Uterus (tissue), 3 donors: ENCODE measurements at regions not wholly inside any gene's neighbourhood (a gene's known extent, or its start where the extent isn't known, plus 50 kb on each side); places are given as distances from the start of the nearest gene placed in this dataset.

Experiments
- DNase-seq, 2 donors: peaks; one replicate each; pipeline ENCODE4 v3.0.0-alpha.2; 2019 to 2020
- H3K27ac ChIP-seq, 2 donors: fragments of 200-600 bp; sonication (generic); 1 replicate in 1 of 2; 2 replicates in 1 of 2; pipeline ENCODE4 v1.5.1; 2016 to 2018
- H3K27me3 ChIP-seq, 2 donors: fragments of 200-600 bp; sonication (generic); one replicate each; pipeline ENCODE4 v1.5.1; 2018 to 2019; ENCODE audit warnings: control low read depth in 1 of 2
- H3K36me3 ChIP-seq, 2 donors: fragments of 200-600 bp; sonication (generic); one replicate each; pipeline ENCODE4 v1.5.1; 2019; ENCODE audit warnings: control low read depth in 1 of 2
- H3K4me1 ChIP-seq, 2 donors: fragments of 200-600 bp; sonication (generic); one replicate each; pipeline ENCODE4 v1.5.1; 2018 to 2019; ENCODE audit warnings: control low read depth in 1 of 2
- H3K4me3 ChIP-seq, 2 donors: fragments of 200-600 bp; sonication (generic); 1 replicate in 1 of 2; 2 replicates in 1 of 2; pipeline ENCODE4 v1.5.1; 2018 to 2019; ENCODE audit warnings: mild to moderate bottlenecking in 1 of 2
- H3K9me3 ChIP-seq, 2 donors: fragments of 200-600 bp; sonication (generic); one replicate each; pipeline ENCODE4 v1.5.1; 2019; ENCODE audit warnings: control low read depth in 1 of 2
- CTCF ChIP-seq, 4 experiments: fragments of 200-600 bp in 2 of 4; fragments of 450-650 bp in 2 of 4; sonication (generic) in 2 of 4; IDR thresholded peaks; one replicate each; pipeline ENCODE4 v1.5.1; 2016 to 2019; ENCODE audit warnings: antibody characterized with exemption in 4 of 4, mild to moderate bottlenecking in 2 of 4, moderate library complexity in 1 of 4
- POLR2A ChIP-seq, 2 donors: fragments of 450-650 bp; IDR thresholded peaks; one replicate each; pipeline ENCODE4 v1.6.1; 2016; ENCODE audit warnings: antibody characterized with exemption in 2 of 2, mild to moderate bottlenecking in 1 of 2, moderate library complexity in 1 of 2
- intact Hi-C: fragments of 100-400 bp; cut with DNase I; formaldehyde crosslinking; loops from one replicate; pipeline ENCODE4 v1.15.1; 2023; ENCODE audit warnings: low total_unique reads
- donor health status: DM: yes; HTN: yes; CAD: no.

GRCh38 chr1:187151555-187151954 lies 322.8 kb downstream of the PLA2G4A start:
- no peak for TF ChIP-seq POLR2A (IDR thresholded peaks at IDR 0.05)
- no peak for TF ChIP-seq CTCF (IDR thresholded peaks at IDR 0.05)
- intact Hi-C loops = no loop called here

DNA sequence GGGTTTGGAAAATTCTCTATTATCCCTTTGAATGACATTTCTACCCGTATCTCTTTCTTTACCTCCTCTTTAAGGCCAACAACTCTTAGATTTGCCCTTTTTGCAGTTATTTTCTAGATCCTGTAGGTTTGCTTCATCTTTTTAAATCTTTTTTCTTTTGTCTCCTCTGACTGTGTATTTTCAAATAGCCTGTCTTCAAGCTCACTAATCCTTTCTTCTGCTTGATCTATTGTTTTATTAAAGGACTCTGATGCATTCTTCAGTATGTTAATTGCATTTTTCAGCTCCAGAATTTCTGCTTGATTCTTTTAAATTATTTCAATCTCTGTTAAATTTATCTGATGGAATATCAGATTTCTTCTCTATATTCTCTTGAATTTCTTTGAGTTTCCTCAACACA lies 324.3 kb downstream of the PLA2G4A start:
- Histone ChIP-seq H3K27me3 (no peaks in the 10 kb centered on the region), H3K4me1 (no peaks in the 10 kb centered on the region), H3K36me3 (no peaks in the 10 kb centered on the region), H3K4me3 (no peak overlapping the region), H3K27ac (no peak overlapping the region), H3K9me3 (no peaks in the 10 kb centered on the region)
- intact Hi-C loops = no loop called here
- DNase-seq = no peak
- no peak for TF ChIP-seq POLR2A (IDR thresholded peaks at IDR 0.05)
- no peak for TF ChIP-seq CTCF (IDR thresholded peaks at IDR 0.05)

More at GRCh38 chr1:187151555-187151954, 322.8 kb downstream of the PLA2G4A start:
- no peaks in the 10 kb centered on the region for H3K4me1 ChIP-seq
- H3K9me3 ChIP-seq = no peaks in the 10 kb centered on the region
- no peak overlapping the region for H3K4me3 ChIP-seq
- no peaks in the 10 kb centered on the region for H3K27me3 ChIP-seq
- H3K27ac ChIP-seq = no peak overlapping the region
- H3K36me3 ChIP-seq = no peaks in the 10 kb centered on the region
- DNase-seq = no peak

DNA sequence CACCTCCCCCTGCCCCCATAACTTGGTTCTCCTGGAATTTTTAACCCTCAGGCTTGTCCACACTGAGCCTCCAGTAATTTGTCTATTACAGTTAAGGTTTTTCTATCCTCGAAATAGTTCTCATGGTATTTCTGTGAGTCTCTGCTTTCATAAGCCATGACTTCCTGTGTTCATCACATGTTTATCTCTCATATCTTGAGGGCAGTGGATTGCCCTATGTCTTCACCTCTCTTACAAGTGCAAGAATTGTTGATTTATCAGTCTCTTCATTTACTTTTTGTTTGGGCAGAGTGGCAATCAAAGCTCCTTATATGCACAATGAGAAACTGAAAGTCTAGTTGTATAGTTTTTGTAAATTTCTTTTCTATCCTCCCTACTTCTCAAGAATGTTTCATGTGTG lies 328.4 kb downstream of the PLA2G4A start:
- DNase-seq = no peak
- H3K9me3 ChIP-seq = no peaks in the 10 kb centered on the region
- H3K36me3 ChIP-seq = no peaks in the 10 kb centered on the region
- H3K4me1 ChIP-seq = no peaks in the 10 kb centered on the region
- no peak overlapping the region for H3K4me3 ChIP-seq
- H3K27ac ChIP-seq = no peak overlapping the region
- no peaks in the 10 kb centered on the region for H3K27me3 ChIP-seq
- TF ChIP-seq CTCF (IDR thresholded peaks at IDR 0.05) = no peak
- TF ChIP-seq POLR2A (IDR thresholded peaks at IDR 0.05) = no peak
- intact Hi-C loops = no loop called here

- H3K27ac ChIP-seq = no peak overlapping the region
- H3K4me1 ChIP-seq = no peaks in the 10 kb centered on the region
- intact Hi-C loops = no loop called here
- H3K36me3 ChIP-seq = no peaks in the 10 kb centered on the region
- no peak overlapping the region for H3K4me3 ChIP-seq
- TF ChIP-seq POLR2A (IDR thresholded peaks at IDR 0.05) (no peak), CTCF (IDR thresholded peaks at IDR 0.05) (no peak)
- H3K9me3 ChIP-seq = no peaks in the 10 kb centered on the region
- no peaks in the 10 kb centered on the region for H3K27me3 ChIP-seq
- no peak for DNase-seq
Observed at GRCh38 chr1:187157552-187157951, 328.8 kb downstream of the PLA2G4A start.

DNA sequence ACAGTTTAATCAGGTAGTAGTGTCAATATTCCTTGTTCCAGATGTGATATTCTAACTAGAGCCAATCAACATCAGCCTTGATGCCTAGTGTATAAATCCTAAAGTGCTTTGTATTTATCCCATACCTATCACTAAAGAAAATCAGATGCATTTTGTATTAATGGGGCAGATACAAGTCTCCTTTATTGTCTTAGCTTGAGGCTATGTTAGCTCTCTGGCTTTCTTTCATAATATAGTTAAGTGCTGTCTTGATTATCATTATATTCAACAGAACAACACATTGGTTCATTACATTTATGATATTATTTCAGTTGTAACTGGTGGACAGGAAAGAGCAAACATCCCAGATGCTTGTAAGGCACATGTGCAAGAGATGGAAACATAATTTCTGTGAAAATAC lies 338.8 kb downstream of the PLA2G4A start:
- DNase-seq = no peak
- TF ChIP-seq CTCF (IDR thresholded peaks at IDR 0.05) = no peak
- TF ChIP-seq POLR2A (IDR thresholded peaks at IDR 0.05) = no peak
- Histone ChIP-seq H3K36me3 (no peaks in the 10 kb centered on the region), H3K4me3 (no peak overlapping the region), H3K4me1 (no peaks in the 10 kb centered on the region), H3K27ac (no peak overlapping the region), H3K27me3 (no peaks in the 10 kb centered on the region), H3K9me3 (no peaks in the 10 kb centered on the region)
- intact Hi-C loops = no loop called here
